ENCODE measurements at regions not wholly inside any gene's neighbourhood (a gene's known extent, or its start where the extent isn't known, plus 50 kb on each side); places are given as distances from the start of the nearest gene placed in this dataset.

GRCh38 chr21:20592463-20592862 lies 405.7 kb upstream of the NCAM2 start:
- no peak for TF ChIP-seq CTCF (IDR thresholded peaks at IDR 0.05; ENCODE audit: borderline replicate concordance, extremely low read depth, low read length, poor library complexity, severe bottlenecking)
- TF ChIP-seq EZH2 (IDR thresholded peaks at IDR 0.05; ENCODE audit: borderline replicate concordance, low read depth, low read length, severe bottlenecking), result no peak

All from DND-41 (cell line).